D721Med (cell line): ENCODE measurements at regions not wholly inside any gene's neighbourhood (a gene's known extent, or its start where the extent isn't known, plus 50 kb on each side); places are given as distances from the start of the nearest gene placed in this dataset.

ENCODE experiments used
- DNase-seq: peaks from one replicate; pipeline ENCODE4 v3.0.0; 2011; ENCODE audit warnings: low spot score; ENCODE audit not compliant: insufficient read length
- FAIRE-seq: peaks from 2 replicates; lab custom pipeline; 2011; peaks lifted over from hg19 to GRCh38; lab: Jason Lieb, UNC
- TF ChIP-seq, protein P1 (sequence below): IDR thresholded peaks from 2 replicates; pipeline ENCODE4 v1.5.1; 2012; ENCODE audit warnings: mild to moderate bottlenecking, control low read depth; ENCODE audit not compliant: insufficient read depth; ENCODE audit errors: missing control alignments

DNA sequence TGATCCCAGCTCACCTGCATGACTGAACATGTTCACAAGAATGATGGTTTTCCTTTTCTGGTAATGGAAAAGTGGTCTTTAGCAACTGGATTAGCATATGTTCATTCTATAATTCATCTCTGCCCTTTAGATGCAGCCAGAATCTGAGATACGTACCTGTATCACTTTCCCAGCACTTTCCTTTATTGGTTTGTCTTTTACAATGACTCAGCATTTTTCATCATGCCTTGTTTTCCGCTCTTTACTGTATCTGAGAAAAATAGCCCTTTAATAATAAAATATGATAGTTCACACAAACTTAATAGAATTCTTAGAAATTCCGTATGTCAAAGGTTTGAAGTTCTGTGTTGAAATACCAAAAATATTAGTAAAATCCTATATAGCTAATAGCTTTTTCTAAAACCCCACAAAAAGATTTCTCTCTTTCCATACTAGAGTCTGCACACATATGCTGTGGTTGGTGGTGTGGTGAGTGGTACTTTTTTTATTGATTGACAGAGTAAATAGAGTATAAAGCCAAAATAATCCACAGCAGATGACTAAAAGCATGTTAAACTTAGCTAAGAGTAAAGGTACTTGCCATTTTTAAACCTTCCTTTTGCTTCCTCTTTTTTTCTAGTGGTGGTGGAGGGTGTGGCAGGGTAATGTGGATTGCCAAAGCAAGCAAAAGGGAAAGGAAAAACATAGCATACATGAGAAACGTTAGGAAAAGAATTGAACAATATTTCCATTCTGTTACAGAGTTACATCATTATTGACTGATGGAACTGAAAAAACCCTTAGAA lies 328.9 kb upstream of the RBMS3 start:
- DNase-seq (no peak), FAIRE-seq (no peak)
- TF ChIP-seq, protein P1, sequence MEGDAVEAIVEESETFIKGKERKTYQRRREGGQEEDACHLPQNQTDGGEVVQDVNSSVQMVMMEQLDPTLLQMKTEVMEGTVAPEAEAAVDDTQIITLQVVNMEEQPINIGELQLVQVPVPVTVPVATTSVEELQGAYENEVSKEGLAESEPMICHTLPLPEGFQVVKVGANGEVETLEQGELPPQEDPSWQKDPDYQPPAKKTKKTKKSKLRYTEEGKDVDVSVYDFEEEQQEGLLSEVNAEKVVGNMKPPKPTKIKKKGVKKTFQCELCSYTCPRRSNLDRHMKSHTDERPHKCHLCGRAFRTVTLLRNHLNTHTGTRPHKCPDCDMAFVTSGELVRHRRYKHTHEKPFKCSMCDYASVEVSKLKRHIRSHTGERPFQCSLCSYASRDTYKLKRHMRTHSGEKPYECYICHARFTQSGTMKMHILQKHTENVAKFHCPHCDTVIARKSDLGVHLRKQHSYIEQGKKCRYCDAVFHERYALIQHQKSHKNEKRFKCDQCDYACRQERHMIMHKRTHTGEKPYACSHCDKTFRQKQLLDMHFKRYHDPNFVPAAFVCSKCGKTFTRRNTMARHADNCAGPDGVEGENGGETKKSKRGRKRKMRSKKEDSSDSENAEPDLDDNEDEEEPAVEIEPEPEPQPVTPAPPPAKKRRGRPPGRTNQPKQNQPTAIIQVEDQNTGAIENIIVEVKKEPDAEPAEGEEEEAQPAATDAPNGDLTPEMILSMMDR, result no peak

DNA sequence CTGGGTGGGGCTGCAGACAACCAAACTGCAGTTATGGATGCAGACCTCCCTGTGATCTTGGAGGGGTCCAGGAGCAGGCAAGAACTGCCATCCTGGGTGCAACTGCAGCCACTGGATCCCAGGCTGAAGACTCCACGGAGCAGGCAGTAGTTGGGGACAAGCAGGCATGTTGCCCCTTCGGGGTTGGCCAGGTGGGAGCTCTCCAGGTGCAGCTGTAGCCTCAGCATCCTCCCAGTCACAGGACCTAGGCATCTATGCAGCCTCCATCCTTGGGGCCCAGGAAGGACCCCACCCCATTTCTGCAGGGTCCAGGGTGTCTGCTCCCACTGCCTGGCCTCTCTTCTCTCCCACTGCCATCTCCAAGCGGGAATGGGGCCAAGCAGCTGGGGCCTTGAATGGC lies 322.2 kb upstream of the RBMS3 start:
- FAIRE-seq, result no peak
- DNase-seq, result no peak
- TF ChIP-seq, protein P1, result no peak

DNA sequence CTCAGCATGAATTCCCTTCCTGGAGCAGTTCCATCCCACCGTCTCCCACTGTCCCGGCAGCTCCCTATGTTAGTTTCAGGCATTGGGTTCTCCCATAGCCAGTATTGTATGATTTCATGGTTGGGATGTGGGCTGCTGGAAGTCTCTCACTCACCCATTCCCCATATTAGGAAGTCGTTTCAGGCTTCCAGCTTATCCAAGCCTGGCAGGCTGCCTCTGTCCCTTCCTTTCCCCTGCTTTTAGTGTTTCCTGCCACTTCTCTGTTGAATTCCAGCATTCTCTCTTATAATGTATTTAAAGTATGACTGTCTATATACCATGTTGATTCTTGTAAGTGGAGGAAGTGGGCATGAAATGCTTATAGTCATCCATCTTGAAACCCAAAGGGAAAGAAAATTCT lies 309.7 kb upstream of the RBMS3 start:
- DNase-seq (no peak), FAIRE-seq (no peak)
- TF ChIP-seq, protein P1, result no peak

DNA sequence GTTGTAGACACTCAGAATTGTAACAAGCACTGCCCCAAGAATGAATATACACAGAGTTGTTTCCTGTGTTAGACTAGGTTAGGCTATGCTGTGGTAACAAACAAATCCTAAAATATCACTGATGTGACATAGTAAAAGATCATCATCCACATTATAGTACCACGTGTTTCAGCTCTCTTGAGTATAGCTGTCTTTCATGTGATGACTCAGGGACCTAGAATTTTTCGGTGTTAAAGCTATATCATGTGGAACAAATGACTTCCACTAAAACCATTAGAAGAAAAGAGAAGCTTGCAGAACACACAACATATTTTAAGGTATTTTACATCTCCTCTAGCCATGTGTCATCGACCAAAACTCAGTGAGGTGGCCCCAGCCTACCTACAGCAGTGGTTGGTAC lies 307.9 kb upstream of the RBMS3 start:
- DNase-seq, result no peak
- no peak for FAIRE-seq
- TF ChIP-seq, protein P1, result no peak

DNA sequence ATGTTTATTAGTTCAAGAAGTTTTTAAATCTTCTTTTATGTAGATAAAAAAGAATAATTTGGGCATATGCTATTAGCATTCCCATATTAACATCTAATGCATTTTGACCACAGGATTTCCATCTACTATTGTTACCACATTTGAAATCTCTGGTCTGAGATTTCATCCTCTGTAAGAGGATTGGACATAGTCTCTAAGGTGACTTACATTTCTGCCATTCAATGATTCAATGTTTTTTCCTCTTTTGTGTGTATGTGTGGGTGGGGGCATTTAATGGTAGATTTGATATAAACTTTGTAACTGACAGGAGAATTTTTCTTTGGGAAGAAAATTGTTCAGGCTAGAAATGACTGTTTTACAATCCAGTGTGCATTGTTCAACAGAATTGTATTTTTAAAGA lies 307.3 kb upstream of the RBMS3 start:
- FAIRE-seq (no peak), DNase-seq (no peak)
- TF ChIP-seq, protein P1, result no peak

DNA sequence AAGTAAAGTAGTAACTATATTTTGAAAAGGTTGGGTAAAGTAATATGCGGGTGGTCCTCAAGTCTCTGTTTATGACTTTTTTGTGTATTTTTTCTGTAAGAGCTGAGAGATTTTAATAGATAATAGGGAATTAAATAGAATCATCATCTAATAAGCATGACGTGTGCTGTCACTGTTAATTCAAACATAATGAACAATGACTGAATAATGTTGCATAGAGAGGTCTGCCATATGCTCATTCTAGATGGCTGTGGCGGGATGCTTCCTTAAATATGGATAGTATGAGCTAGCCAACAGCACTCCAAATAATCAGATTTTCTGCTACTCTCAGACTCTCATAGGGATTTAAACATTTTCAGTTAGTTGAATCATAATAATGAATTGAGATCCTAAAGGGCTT lies 302.8 kb upstream of the RBMS3 start:
- DNase-seq, result no peak
- no peak for FAIRE-seq
- TF ChIP-seq, protein P1, result no peak

DNA sequence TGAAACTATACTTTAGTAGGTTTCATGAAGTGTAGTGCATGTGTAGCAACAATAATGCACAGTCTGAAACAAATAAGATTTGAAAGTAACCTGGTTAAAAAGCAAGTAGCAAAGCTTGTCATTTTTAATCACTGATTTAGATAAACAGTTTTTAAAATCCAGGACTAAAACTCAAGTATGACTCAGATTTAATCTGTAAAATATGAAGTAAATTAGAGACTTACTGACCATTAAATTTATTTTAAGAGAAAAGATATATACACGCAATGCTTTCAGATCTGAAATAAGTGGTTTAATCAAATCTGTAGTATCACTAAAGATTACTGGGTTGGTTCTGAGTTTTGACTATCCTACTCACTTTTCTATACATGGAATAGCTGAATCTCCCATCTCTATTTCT lies 300.7 kb upstream of the RBMS3 start:
- TF ChIP-seq, protein P1, result no peak
- no peak for FAIRE-seq
- no peak for DNase-seq
